ENCODE measurements at regions not wholly inside any gene's neighbourhood (a gene's known extent, or its start where the extent isn't known, plus 50 kb on each side); places are given as distances from the start of the nearest gene placed in this dataset.

- Histone ChIP-seq H3K27me3 (ENCODE audit: control insufficient read depth in 2 of 2, insufficient read depth in 2 of 2, low read length in 2 of 2) (no peaks in the 10 kb centered on the region), H3K4me1 (ENCODE audit: control insufficient read depth, extremely low read depth, insufficient read depth, low read length) (no peaks in the 10 kb centered on the region), H3K27ac (ENCODE audit: insufficient read depth, low read depth, low read length) (no peak overlapping the region), H3K9me1 (replicated peaks; ENCODE audit: control insufficient read depth, extremely low read depth, insufficient read depth, low read length) (no peaks in the 10 kb centered on the region), H3K79me2 (ENCODE audit: control insufficient read depth, insufficient read depth, low read length) (no peaks in the 10 kb centered on the region), H3K9ac (replicated peaks; ENCODE audit: extremely low read depth, insufficient read depth, low read length) (no peak overlapping the region), H3K4me3 (replicated peaks in 1 of 3; ENCODE audit: insufficient read depth in 1 of 3, low read depth in 1 of 3, low read length in 3 of 3) (no peak overlapping the region), H3K36me3 (ENCODE audit: control insufficient read depth in 2 of 2, extremely low read depth in 1 of 2, insufficient read depth in 2 of 2, low read length in 2 of 2) (no peaks in the 10 kb centered on the region), H3K9me3 (replicated peaks; ENCODE audit: control insufficient read depth, insufficient read depth, low read length) (no peaks in the 10 kb centered on the region), H3K4me2 (ENCODE audit: insufficient read depth, low read length) (no peak overlapping the region), H4K20me1 (replicated peaks; ENCODE audit: control insufficient read depth, extremely low read depth, insufficient read depth, low read length) (no peaks in the 10 kb centered on the region), H2AFZ (ENCODE audit: low read depth, low read length) (no peak overlapping the region)
- no peak for FAIRE-seq
- DNase-seq (ENCODE audit: low read depth, low spot score), result no peak
- dilution Hi-C loops (cut with MboI; ENCODE audit: extremely low pct_ligation_motif_present, low sequenced_read_pairs) (no loop called here), intact Hi-C loops (cut with micrococcal nuclease) (loop anchor here (5.0 kb wide), 1 partner anchor 236 kb away; no protein-coding TSS in a partner anchor)
- ChIA-PET POLR2A (no interaction called here), CTCF (no interaction called here)
- BruUV-seq (replicated peaks), result no TSS peak
- TF ChIP-seq EZH2 (IDR thresholded peaks at IDR 0.05; ENCODE audit: borderline replicate concordance, low read depth, low read length, severe bottlenecking), result no peak
- TF ChIP-seq GATA2 (IDR thresholded peaks at IDR 0.05; ENCODE audit: insufficient read depth, insufficient read length, low read depth, low read length), result no peak
- TF ChIP-seq POLR2A (IDR thresholded peaks at IDR 0.05; ENCODE audit: low read depth, low read length), result no peak
- TF ChIP-seq, protein P1, sequence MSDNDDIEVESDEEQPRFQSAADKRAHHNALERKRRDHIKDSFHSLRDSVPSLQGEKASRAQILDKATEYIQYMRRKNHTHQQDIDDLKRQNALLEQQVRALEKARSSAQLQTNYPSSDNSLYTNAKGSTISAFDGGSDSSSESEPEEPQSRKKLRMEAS (IDR thresholded peaks at IDR 0.05; ENCODE audit: insufficient read depth, insufficient read length), result no peak
- no peak for TF ChIP-seq POLR2AphosphoS5 (IDR thresholded peaks at IDR 0.05; ENCODE audit: insufficient read depth, low read depth, low read length)
- no peak for TF ChIP-seq FOS (IDR thresholded peaks at IDR 0.05; ENCODE audit: borderline replicate concordance, insufficient read depth, low read length)
- TF ChIP-seq, protein P2, sequence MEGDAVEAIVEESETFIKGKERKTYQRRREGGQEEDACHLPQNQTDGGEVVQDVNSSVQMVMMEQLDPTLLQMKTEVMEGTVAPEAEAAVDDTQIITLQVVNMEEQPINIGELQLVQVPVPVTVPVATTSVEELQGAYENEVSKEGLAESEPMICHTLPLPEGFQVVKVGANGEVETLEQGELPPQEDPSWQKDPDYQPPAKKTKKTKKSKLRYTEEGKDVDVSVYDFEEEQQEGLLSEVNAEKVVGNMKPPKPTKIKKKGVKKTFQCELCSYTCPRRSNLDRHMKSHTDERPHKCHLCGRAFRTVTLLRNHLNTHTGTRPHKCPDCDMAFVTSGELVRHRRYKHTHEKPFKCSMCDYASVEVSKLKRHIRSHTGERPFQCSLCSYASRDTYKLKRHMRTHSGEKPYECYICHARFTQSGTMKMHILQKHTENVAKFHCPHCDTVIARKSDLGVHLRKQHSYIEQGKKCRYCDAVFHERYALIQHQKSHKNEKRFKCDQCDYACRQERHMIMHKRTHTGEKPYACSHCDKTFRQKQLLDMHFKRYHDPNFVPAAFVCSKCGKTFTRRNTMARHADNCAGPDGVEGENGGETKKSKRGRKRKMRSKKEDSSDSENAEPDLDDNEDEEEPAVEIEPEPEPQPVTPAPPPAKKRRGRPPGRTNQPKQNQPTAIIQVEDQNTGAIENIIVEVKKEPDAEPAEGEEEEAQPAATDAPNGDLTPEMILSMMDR (IDR thresholded peaks at IDR 0.05; ENCODE audit: extremely low read depth in 1 of 2, insufficient read depth in 1 of 2, low read depth in 1 of 2, low read length in 2 of 2), result no peak
- no peak for TF ChIP-seq JUN (IDR thresholded peaks at IDR 0.05; ENCODE audit: borderline replicate concordance, insufficient read depth, insufficient read length, low read depth)
Observed at GRCh38 chr4:29966386-29966785, 753.8 kb upstream of the PCDH7 start.

Data from endothelial cell of umbilical vein (primary cell).